NCI-H524 (cell line): ENCODE measurements at regions not wholly inside any gene's neighbourhood (a gene's known extent, or its start where the extent isn't known, plus 50 kb on each side); places are given as distances from the start of the nearest gene placed in this dataset.

Experiments
- DNase-seq, 2 experiments: peaks; one replicate each; lab custom pipeline; 2025; lab: John Stamatoyannopoulos, UW

DNA sequence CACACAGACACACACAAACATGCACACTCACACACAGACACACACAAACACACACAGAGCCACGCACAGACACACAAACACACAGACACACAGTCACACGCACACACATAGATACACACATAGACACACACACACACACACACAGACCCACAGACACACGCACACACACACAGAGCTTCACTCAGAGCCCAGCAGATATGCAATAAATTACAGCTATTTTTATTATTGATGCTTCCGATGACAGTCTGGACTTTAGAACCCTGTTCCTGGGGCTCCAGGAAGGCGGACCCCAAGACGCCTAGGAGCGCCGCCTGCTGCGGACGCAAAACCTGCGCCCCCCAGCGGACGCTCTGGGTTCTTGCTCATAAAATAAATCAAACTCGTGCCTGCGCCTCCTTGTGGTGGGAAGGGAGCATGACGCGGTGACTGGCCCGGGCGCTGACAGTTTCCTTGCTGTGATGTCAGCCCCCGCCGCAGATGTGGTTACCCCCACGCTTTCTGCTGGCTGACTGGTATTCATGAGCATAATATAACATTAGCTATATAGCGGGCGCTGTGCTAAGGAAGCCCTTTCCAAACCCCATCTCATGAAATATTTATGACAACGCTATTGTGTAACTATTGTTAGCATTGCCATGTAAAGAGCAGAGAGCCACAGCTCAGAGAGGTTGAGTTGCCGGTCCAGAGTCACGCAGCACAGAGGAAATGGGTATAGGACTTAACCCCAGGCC lies 64.4 kb upstream of the TM9SF2 start:
- peak; percentile 14 to 72 for DNase-seq

GRCh38 chr13:99439048-99439447 lies 62.2 kb upstream of the TM9SF2 start:
- no peak for DNase-seq

GRCh38 chr13:99439850-99440604 lies 61.2 kb upstream of the TM9SF2 start:
- no peak for DNase-seq

DNA sequence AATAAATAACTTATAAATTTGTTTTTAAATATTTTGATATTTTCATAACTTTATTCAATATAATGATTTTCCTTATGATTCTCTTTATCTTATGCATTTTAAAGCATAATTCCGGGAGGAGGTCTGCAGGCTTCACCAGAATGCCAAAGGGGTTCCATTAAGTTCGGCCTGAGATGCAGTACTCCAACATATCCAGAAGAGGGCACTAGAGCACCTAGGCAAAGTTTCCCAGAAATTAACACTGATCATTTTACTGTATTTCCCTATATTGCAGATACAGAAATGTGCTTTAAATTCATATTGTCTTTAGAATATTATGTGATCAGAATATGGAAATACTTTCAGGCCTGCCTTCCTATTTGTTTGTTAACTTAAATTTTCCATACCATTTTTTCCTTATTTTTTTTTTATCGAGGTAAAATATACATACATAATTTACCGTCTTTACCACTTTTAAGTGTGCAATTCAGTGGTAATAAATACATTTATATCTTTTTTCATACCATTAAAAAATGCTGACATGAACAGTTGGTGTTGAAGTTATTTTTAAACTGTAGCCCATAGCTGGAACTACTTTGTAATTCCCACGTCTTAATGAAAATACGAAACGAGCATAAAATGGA lies 58.9 kb upstream of the TM9SF2 start:
- peak in 1 of 2 experiments; percentile 57 for DNase-seq

- DNase-seq, result no peak
These were observed 55.0 kb upstream of the TM9SF2 start for GRCh38 chr13:99446242-99446641.

DNA sequence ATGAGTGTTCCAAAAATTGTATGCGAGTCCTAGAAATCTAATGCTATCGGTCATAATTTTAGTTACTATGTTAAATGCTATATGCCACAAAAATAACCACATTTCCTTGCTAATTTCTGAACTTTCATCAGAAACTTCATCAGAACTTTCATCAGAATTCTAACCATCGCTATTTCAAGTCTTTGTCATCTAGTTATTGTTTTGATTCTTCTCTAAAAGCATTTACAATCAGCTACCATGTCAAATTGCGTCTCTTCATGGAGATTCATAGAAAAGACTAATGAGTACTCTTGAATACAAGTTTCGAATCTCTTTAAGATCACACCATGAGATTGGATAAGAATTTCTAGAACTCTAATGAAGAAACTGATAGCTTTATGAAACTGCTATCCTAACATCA lies 52.7 kb upstream of the TM9SF2 start:
- no peak for DNase-seq

DNA sequence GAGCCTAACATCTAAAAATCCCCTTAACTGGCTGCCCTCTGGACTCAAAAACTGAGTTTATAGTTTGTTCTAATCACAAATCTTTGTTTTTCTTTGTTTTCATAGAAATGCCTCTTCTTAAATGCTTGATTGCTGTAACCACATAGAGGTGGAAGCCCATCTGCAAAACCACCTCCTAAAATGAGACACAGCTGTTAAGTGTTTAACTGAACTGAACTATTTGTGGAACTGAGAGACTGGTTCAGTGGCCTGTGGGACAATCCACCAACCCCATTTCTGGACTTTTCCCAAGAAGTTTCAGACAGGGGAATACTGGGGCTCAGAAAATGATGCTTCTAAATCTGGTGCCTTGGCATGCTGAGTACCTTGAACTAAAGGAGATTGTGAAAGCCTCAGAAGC lies 50.9 kb upstream of the TM9SF2 start:
- no peak for DNase-seq
